ENCODE measurements at regions not wholly inside any gene's neighbourhood (a gene's known extent, or its start where the extent isn't known, plus 50 kb on each side); places are given as distances from the start of the nearest gene placed in this dataset.

DNA sequence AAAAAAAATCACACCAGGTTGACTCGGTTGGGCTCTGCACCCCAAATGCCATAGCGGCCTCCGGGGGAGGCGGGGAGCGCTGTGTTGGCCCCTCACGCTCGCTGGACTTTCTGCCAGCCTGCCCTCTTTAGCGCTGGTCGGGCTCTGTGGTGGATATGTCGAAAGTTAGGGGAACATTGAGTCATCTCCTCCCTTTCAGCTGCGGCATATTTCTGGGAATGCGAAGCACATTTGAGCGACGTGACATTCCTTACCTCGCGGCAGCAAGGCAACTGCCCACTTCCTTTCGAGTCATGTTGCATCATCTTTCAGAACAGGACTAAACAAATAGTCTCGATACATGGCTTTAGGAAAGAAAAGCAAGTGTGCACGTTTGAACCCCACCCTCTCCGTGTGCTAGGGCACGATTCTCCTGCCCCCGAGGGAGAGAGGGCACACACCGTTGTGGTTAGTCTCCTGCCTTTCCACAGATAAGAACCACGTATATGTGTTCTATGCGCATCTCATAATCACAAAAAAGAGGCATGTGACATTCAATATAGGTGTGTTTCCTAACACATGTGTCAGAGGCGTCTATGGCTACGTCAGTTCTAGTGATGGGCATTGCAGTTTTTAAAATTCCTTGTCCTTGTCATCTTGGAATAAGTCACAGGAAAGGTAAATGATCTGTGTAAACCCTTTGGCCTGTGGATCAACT, 105.9 kb upstream of the SLC45A1 start (continued):
- TF ChIP-seq KLF6 (CRISPR knock-in tag; IDR thresholded peaks at IDR 0.05) (peak; percentile 96), ZNF788 (CRISPR knock-in tag; IDR thresholded peaks at IDR 0.05; ENCODE audit: borderline replicate concordance) (peak; percentile 98), DR1 (CRISPR knock-in tag; IDR thresholded peaks at IDR 0.05) (no peak), ZNF672 (CRISPR knock-in tag; IDR thresholded peaks at IDR 0.05) (no peak), RBM39 (IDR thresholded peaks at IDR 0.05; ENCODE audit: low read depth, low read length, poor library complexity, severe bottlenecking) (no peak), YEATS4 (CRISPR knock-in tag; IDR thresholded peaks at IDR 0.05; ENCODE audit: borderline replicate concordance) (peak; percentile 94), ZNF30 (CRISPR knock-in tag; IDR thresholded peaks at IDR 0.05) (no peak), KLF11 (CRISPR knock-in tag; IDR thresholded peaks at IDR 0.05) (no peak), KLF13 (CRISPR knock-in tag; IDR thresholded peaks at IDR 0.05) (no peak), SKI (IDR thresholded peaks at IDR 0.05; ENCODE audit: partially characterized antibody) (peak; percentile 71), FOSL1 (CRISPR knock-in tag; IDR thresholded peaks at IDR 0.05; ENCODE audit: borderline replicate concordance) (peak; percentile 79), ZNF383 (CRISPR knock-in tag; IDR thresholded peaks at IDR 0.05; ENCODE audit: borderline replicate concordance) (no peak), ZFP1 (CRISPR knock-in tag; IDR thresholded peaks at IDR 0.05) (peak; percentile 94), ZNF777 (CRISPR knock-in tag; IDR thresholded peaks at IDR 0.05) (no peak; the same call in 1 of the 2 replicates), ZNF879 (CRISPR knock-in tag; IDR thresholded peaks at IDR 0.05) (no peak), HOXD1 (CRISPR knock-in tag; IDR thresholded peaks at IDR 0.05) (peak; percentile 97), MED1 (CRISPR knock-in tag; IDR thresholded peaks at IDR 0.05) (peak; percentile 100), ZSCAN21 (CRISPR knock-in tag; IDR thresholded peaks at IDR 0.05; ENCODE audit: borderline replicate concordance) (peak; percentile 88; the same call in 1 of the 2 replicates), ZNF619 (CRISPR knock-in tag; IDR thresholded peaks at IDR 0.05) (peak; percentile 90; the same call in 1 of the 2 replicates), TBX3 (IDR thresholded peaks at IDR 0.05; ENCODE audit: borderline replicate concordance) (peak; percentile 46; the same call in 1 of the 2 replicates), ZNF564 (CRISPR knock-in tag; IDR thresholded peaks at IDR 0.05) (peak; percentile 76), ZHX1 (CRISPR knock-in tag; IDR thresholded peaks at IDR 0.05; ENCODE audit: low read depth) (peak; percentile 88), UBTF (CRISPR knock-in tag; IDR thresholded peaks at IDR 0.05) (peak; percentile 82), SIX4 (CRISPR knock-in tag; IDR thresholded peaks at IDR 0.05) (peak; percentile 81; the same call in 1 of the 2 replicates), ZNF878 (CRISPR knock-in tag; IDR thresholded peaks at IDR 0.05) (peak; percentile 95)
- TF ChIP-seq, protein P1, sequence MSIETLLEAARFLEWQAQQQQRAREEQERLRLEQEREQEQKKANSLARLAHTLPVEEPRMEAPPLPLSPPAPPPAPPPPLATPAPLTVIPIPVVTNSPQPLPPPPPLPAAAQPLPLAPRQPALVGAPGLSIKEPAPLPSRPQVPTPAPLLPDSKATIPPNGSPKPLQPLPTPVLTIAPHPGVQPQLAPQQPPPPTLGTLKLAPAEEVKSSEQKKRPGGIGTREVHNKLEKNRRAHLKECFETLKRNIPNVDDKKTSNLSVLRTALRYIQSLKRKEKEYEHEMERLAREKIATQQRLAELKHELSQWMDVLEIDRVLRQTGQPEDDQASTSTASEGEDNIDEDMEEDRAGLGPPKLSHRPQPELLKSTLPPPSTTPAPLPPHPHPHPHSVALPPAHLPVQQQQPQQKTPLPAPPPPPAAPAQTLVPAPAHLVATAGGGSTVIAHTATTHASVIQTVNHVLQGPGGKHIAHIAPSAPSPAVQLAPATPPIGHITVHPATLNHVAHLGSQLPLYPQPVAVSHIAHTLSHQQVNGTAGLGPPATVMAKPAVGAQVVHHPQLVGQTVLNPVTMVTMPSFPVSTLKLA (IDR thresholded peaks at IDR 0.05), result peak; percentile 46
